H1 (cell line): ENCODE measurements at regions not wholly inside any gene's neighbourhood (a gene's known extent, or its start where the extent isn't known, plus 50 kb on each side); places are given as distances from the start of the nearest gene placed in this dataset.

Experiments used
- CTCF ChIA-PET: fragments of 300-600 bp; sonication (Branson Sonifier 250); formaldehyde crosslinking; loops from one replicate; lab custom pipeline; 2021; ENCODE audit not compliant: partially characterized antibody; lab: Charles Lee
- POLR2A ChIA-PET: fragments of 300-600 bp; sonication (Branson Sonifier 250); formaldehyde crosslinking; loops from one replicate; lab custom pipeline; 2021; ENCODE audit warnings: inconsistent platforms; ENCODE audit not compliant: partially characterized antibody; lab: Charles Lee
- DNase-seq, 2 experiments: peaks; one replicate each; pipeline versions ENCODE4 v3.0.0 to v3.0.0-alpha.2; 2010 to 2022; ENCODE audit warnings: low spot score in 2 of 2, low read depth in 1 of 2, mixed read lengths in 1 of 2
- FAIRE-seq: peaks from 2 replicates; lab custom pipeline; 2011; peaks lifted over from hg19 to GRCh38; lab: Jason Lieb, UNC
- H2AFZ ChIP-seq: 2 replicates; pipeline ENCODE4 v1.8.1; 2012; ENCODE audit warnings: low read length, inconsistent platforms
- H2AK5ac ChIP-seq: 2 replicates; pipeline ENCODE4 v1.6.1; 2013; ENCODE audit warnings: low read depth, low read length
- H2BK120ac ChIP-seq: replicated peaks from 2 replicates; pipeline ENCODE3; 2013; ENCODE audit warnings: low read depth, low read length, inconsistent platforms
- H2BK12ac ChIP-seq: 2 replicates; pipeline ENCODE4 v1.6.1; 2013; ENCODE audit warnings: low read depth, low read length
- H2BK15ac ChIP-seq: 2 replicates; pipeline ENCODE4 v1.6.1; 2013; ENCODE audit warnings: low read length
- H2BK20ac ChIP-seq: 2 replicates; pipeline ENCODE4 v1.6.1; 2013; ENCODE audit warnings: low read length
- H2BK5ac ChIP-seq: 2 replicates; pipeline ENCODE4 v1.6.1; 2013; ENCODE audit warnings: low read depth, low read length
- H3K14ac ChIP-seq: 2 replicates; pipeline ENCODE4 v1.6.1; 2013; ENCODE audit warnings: inconsistent platforms; ENCODE audit not compliant: insufficient read length
- H3K18ac ChIP-seq: 2 replicates; pipeline ENCODE4 v1.6.1; 2013; ENCODE audit warnings: low read length; ENCODE audit errors: extremely low read depth
- H3K23ac ChIP-seq: 2 replicates; pipeline ENCODE4 v1.6.1; 2013; ENCODE audit warnings: inconsistent platforms; ENCODE audit not compliant: insufficient read length
- H3K23me2 ChIP-seq: 2 replicates; pipeline ENCODE4 v1.6.1; 2013; ENCODE audit warnings: low read depth, low read length
- H3K27ac ChIP-seq: 2 replicates; pipeline ENCODE4 v1.6.1; 2011; ENCODE audit warnings: low read depth, low read length, inconsistent platforms
- H3K27me3 ChIP-seq, 4 experiments: replicated peaks in 1 of 4; 1 replicate in 1 of 4; 2 replicates in 3 of 4; pipeline versions ENCODE4 v1.6.1 to v1.8.1; 2011 to 2013; ENCODE audit warnings: low read length in 3 of 4, mild to moderate bottlenecking in 3 of 4, inconsistent platforms in 2 of 4, mixed read lengths in 2 of 4, moderate library complexity in 1 of 4; ENCODE audit not compliant: control insufficient read depth in 3 of 4, insufficient read depth in 3 of 4; ENCODE audit errors: extremely low read depth in 1 of 4
- H3K36me3 ChIP-seq, 4 experiments: 2 replicates each; pipeline versions ENCODE4 v1.6.1 to v1.8.1; 2011 to 2013; ENCODE audit warnings: mild to moderate bottlenecking in 4 of 4, low read length in 3 of 4, moderate library complexity in 2 of 4, control low read depth in 1 of 4, inconsistent platforms in 1 of 4; ENCODE audit not compliant: insufficient read depth in 4 of 4, control insufficient read depth in 2 of 4
- H3K4ac ChIP-seq: replicated peaks from 2 replicates; pipeline ENCODE3; 2013; ENCODE audit warnings: low read length, low read depth, mixed read lengths, inconsistent platforms; ENCODE audit not compliant: insufficient read length
- H3K4me1 ChIP-seq, 4 experiments: replicated peaks in 1 of 4; 1 replicate in 1 of 4; 2 replicates in 3 of 4; pipeline versions ENCODE4 v1.6.1 to v1.8.1; 2011 to 2013; ENCODE audit warnings: low read length in 3 of 4, inconsistent platforms in 2 of 4, mixed read lengths in 1 of 4; ENCODE audit not compliant: insufficient read depth in 4 of 4, control insufficient read depth in 3 of 4
- H3K4me2 ChIP-seq, 2 experiments: 2 replicates each; pipeline versions ENCODE4 v1.6.1 to v1.8.1; 2011 to 2013; ENCODE audit warnings: low read depth in 2 of 2, low read length in 2 of 2, control low read depth in 1 of 2, inconsistent platforms in 1 of 2, mild to moderate bottlenecking in 1 of 2; ENCODE audit not compliant: insufficient read depth in 1 of 2
- H3K4me3 ChIP-seq, 4 experiments: fragments of 200-600, 300-600 bp in 1 of 4; sonication (generic), shearing (Covaris generic), sonication (Bioruptor Twin) in 1 of 4; 2 replicates each; pipeline versions ENCODE4 v1.5.1 to v1.8.1; 2011 to 2016; ENCODE audit warnings: low read length in 4 of 4, low read depth in 3 of 4, control low read depth in 2 of 4, inconsistent platforms in 2 of 4, mild to moderate bottlenecking in 2 of 4, mixed read lengths in 1 of 4, moderate library complexity in 1 of 4; ENCODE audit not compliant: insufficient read depth in 2 of 4; ENCODE audit errors: extremely low read depth in 1 of 4
- H3K56ac ChIP-seq: replicated peaks from 2 replicates; pipeline ENCODE3; 2013; ENCODE audit warnings: low read depth, mild to moderate bottlenecking, mixed read lengths, low read length, inconsistent platforms; ENCODE audit not compliant: insufficient read length
- H3K79me1 ChIP-seq: 2 replicates; pipeline ENCODE4 v1.6.1; 2013; ENCODE audit warnings: low read depth, low read length, control low read depth
- H3K79me2 ChIP-seq, 2 experiments: 2 replicates each; pipeline versions ENCODE4 v1.6.1 to v1.8.1; 2012 to 2013; ENCODE audit warnings: low read length in 2 of 2, mild to moderate bottlenecking in 2 of 2, inconsistent platforms in 1 of 2; ENCODE audit not compliant: insufficient read depth in 2 of 2, control insufficient read depth in 1 of 2
- H3K9ac ChIP-seq, 4 experiments: replicated peaks in 1 of 4; 1 replicate in 1 of 4; 2 replicates in 3 of 4; pipeline versions ENCODE4 v1.6.1 to v1.8.1; 2011 to 2013; ENCODE audit warnings: low read depth in 3 of 4, low read length in 3 of 4, control low read depth in 2 of 4, mild to moderate bottlenecking in 2 of 4, moderate library complexity in 2 of 4, inconsistent platforms in 1 of 4; ENCODE audit errors: extremely low read depth in 1 of 4
- H3K9me3 ChIP-seq, 2 experiments: 2 replicates each; pipeline versions ENCODE4 v1.6.1 to v1.8.1; 2012 to 2013; ENCODE audit warnings: mild to moderate bottlenecking in 2 of 2, moderate library complexity in 2 of 2, control low read depth in 1 of 2, inconsistent platforms in 1 of 2, low read depth in 1 of 2, low read length in 1 of 2, mixed read lengths in 1 of 2; ENCODE audit not compliant: insufficient read depth in 2 of 2
- H4K20me1 ChIP-seq, 2 experiments: replicated peaks in 1 of 2; 2 replicates each; pipeline versions ENCODE3 to v1.8.1; 2011 to 2013; ENCODE audit warnings: inconsistent platforms in 2 of 2, low read length in 2 of 2, mild to moderate bottlenecking in 1 of 2; ENCODE audit not compliant: insufficient read depth in 2 of 2, control insufficient read depth in 1 of 2
- H4K5ac ChIP-seq: 2 replicates; pipeline ENCODE4 v1.6.1; 2013; ENCODE audit warnings: low read length, low read depth, mixed read lengths, inconsistent platforms; ENCODE audit not compliant: insufficient read length
- H4K8ac ChIP-seq: 2 replicates; pipeline ENCODE4 v1.8.0; 2013; ENCODE audit warnings: mild to moderate bottlenecking, moderate library complexity, low read length, inconsistent platforms; ENCODE audit not compliant: insufficient read depth; ENCODE audit errors: extremely low read depth
- H4K91ac ChIP-seq: replicated peaks from 2 replicates; pipeline ENCODE3; 2013; ENCODE audit warnings: low read length, mixed read lengths, inconsistent platforms; ENCODE audit not compliant: insufficient read length
- ATF2 ChIP-seq: IDR thresholded peaks from 2 replicates; pipeline ENCODE4 v1.6.1; 2012; ENCODE audit warnings: low read length, inconsistent platforms
- POLR2A ChIP-seq, 2 experiments: IDR thresholded peaks; 1 replicate in 1 of 2; 2 replicates in 1 of 2; pipeline ENCODE4 v1.6.1; 2011; ENCODE audit warnings: low read depth in 2 of 2, low read length in 2 of 2, mild to moderate bottlenecking in 2 of 2; ENCODE audit errors: control extremely low read depth in 1 of 2
- SP2 ChIP-seq: IDR thresholded peaks from 2 replicates; pipeline ENCODE4 v1.6.1; 2012; ENCODE audit warnings: mild to moderate bottlenecking, low read length, inconsistent platforms
- WGBS, 2 experiments: shearing (Covaris generic) in 1 of 2; methylation state at CpG; one replicate each; pipeline versions ENCODE4 v1.1.6 to v1.1.7; 2013 to 2015; ENCODE audit warnings: low lambda C conversion rate in 2 of 2, mixed read lengths in 2 of 2, inconsistent platforms in 1 of 2, low coverage in 1 of 2, missing lambda C conversion rate in 1 of 2; ENCODE audit not compliant: insufficient replicate concordance in 2 of 2, insufficient coverage in 1 of 2, insufficient read length in 1 of 2; ENCODE audit errors: extremely low coverage in 1 of 2, missing lambda C conversion rate in 1 of 2; 5-methylcytosine and 5-hydroxymethylcytosine counted together

DNA sequence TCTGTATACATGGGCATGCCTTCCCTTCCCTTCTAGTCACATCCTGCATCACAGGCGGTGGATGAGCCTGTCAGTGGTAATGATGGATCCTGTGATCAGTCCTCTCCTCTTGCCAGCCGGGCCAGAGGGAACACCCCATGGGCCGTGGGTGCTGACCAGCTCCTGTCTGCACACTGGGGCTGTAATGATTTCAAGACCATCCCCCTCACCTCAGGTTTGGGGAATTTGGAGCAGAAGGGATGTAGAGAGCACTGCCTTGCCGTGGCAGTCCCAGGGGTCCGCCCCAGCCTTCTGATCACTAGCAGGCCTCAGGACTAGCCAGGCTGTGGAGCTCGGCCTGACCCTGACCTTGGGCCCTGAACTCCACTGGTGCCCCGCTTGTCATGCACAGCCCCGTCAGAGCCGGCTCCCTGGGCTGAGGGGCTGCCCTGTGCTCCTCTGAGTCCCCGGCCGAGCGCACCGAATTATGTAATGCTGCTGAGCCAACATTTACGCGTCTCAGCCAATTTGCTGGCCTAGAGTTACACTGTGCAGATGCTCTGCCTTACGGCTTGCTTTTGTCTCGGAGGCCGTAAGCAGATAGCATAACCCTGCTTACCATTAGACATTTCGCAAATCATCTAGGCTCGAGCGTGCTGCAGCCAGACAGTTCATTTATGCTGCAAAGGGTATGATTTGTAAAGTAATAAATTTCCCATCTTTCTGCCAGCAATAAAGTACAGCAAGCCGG is 155.3 kb downstream of the MACROH2A1 start:
- TF ChIP-seq SP2 (no peak), ATF2 (no peak), POLR2A (IDR thresholded peaks at IDR 0.05; ENCODE audit: control extremely low read depth in 1 of 2, low read depth in 2 of 2, low read length in 2 of 2) (no peak)
- no peak overlapping the region for H2BK120ac ChIP-seq
- H3K36me3 ChIP-seq, result no peaks in the 10 kb centered on the region
- FAIRE-seq (no peak), DNase-seq (peak in 1 of 2 experiments; percentile 41)
- no peak overlapping the region for H3K4me2 ChIP-seq
- CTCF ChIA-PET, result interaction anchor here (1.2 kb wide), 1 partner anchor 65 kb away, joined by 4 read pairs; no protein-coding TSS in a partner anchor
- H3K4me3 ChIP-seq, result no peak overlapping the region
- H4K8ac ChIP-seq, result no peak overlapping the region
- H3K27ac ChIP-seq, result no peak overlapping the region
- no peak overlapping the region for H2BK20ac ChIP-seq
- no peaks in the 10 kb centered on the region for H3K27me3 ChIP-seq
- no peaks in the 10 kb centered on the region for H3K79me2 ChIP-seq
- POLR2A ChIA-PET, result no interaction called here
- H3K14ac ChIP-seq, result no peak overlapping the region
- no peaks in the 10 kb centered on the region for H4K20me1 ChIP-seq
- H3K9ac ChIP-seq, result 0 out of 7 replicates have a peak overlapping the region, but pooled peaks of 1 of the 4 experiments have one; percentile 20
- 92% methylated on average over 22 of the region's 22 CpGs; no CpG with 5 or more reads in 1 of the 2 experiments for WGBS, 2 experiments
- H3K23me2 ChIP-seq, result no peaks in the 10 kb centered on the region
- no peak overlapping the region for H2BK12ac ChIP-seq
- H2AK5ac ChIP-seq, result no peak overlapping the region
- H3K79me1 ChIP-seq, result no peaks in the 10 kb centered on the region
- H3K4ac ChIP-seq, result no peak overlapping the region
- no peak overlapping the region for H2BK15ac ChIP-seq
- no peaks in the 10 kb centered on the region for H3K9me3 ChIP-seq
- H3K18ac ChIP-seq, result no peak overlapping the region
- no peak overlapping the region for H2BK5ac ChIP-seq
- H3K23ac ChIP-seq, result no peak overlapping the region
- H4K91ac ChIP-seq, result no peak overlapping the region
- H2AFZ ChIP-seq, result no peak overlapping the region
- H3K56ac ChIP-seq, result no peak overlapping the region
- H4K5ac ChIP-seq, result no peak overlapping the region
- H3K4me1 ChIP-seq, result peaks cover 0 to 8% (median 3%) of the 10 kb centered on the region in 4 experiments; a peak in 6 of 7 replicates
